ENCODE measurements at regions not wholly inside any gene's neighbourhood (a gene's known extent, or its start where the extent isn't known, plus 50 kb on each side); places are given as distances from the start of the nearest gene placed in this dataset.

DNA sequence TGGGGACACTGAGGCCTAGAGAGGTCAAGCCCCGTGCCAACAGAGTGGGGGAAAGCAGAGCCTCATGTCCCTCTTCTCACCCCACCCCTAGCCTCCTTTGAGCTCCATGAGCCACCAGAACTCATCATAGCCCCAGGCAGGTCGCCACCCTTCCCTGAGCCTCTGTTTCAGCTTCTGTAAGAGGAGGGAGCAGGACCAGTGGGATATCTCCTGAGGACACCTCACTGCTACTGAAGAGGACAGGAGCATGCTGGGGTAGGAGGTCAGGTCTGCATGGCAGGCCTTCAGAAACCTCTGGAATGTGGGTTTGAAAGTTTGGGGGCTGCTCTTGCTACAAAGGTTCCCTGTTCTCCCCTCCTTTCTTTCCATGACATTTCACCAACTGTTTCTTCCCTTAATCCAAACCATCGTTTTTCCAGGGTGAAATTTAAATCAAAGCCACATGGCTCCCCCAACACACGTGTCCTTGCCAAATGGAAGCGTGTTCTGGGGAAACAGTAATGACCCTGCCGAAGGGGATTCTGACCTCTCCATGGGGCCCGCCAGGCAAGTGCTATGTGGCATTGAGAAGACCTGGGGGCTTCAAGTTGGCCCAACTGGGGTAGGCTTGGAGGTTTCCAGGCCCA lies 88.1 kb upstream of the RUNX3 start:
- peaks cover 0 to 2% (median 0%) of the 10 kb centered on the region in 3 donors for H3K4me1 ChIP-seq (ENCODE audit: control insufficient read depth in 2 of 3, insufficient read depth in 2 of 3, low read depth in 1 of 3, low read length in 3 of 3)
- no peak for DNase-seq
- FAIRE-seq, result no peak
- H3K4me3 ChIP-seq (ENCODE audit: low read length in 3 of 3), result no peak overlapping the region
- TF ChIP-seq, protein P1, sequence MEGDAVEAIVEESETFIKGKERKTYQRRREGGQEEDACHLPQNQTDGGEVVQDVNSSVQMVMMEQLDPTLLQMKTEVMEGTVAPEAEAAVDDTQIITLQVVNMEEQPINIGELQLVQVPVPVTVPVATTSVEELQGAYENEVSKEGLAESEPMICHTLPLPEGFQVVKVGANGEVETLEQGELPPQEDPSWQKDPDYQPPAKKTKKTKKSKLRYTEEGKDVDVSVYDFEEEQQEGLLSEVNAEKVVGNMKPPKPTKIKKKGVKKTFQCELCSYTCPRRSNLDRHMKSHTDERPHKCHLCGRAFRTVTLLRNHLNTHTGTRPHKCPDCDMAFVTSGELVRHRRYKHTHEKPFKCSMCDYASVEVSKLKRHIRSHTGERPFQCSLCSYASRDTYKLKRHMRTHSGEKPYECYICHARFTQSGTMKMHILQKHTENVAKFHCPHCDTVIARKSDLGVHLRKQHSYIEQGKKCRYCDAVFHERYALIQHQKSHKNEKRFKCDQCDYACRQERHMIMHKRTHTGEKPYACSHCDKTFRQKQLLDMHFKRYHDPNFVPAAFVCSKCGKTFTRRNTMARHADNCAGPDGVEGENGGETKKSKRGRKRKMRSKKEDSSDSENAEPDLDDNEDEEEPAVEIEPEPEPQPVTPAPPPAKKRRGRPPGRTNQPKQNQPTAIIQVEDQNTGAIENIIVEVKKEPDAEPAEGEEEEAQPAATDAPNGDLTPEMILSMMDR (IDR thresholded peaks at IDR 0.05; ENCODE audit: borderline replicate concordance, extremely low read depth, insufficient read depth), result no peak
- no peaks in the 10 kb centered on the region for H3K36me3 ChIP-seq (ENCODE audit: control insufficient read depth in 2 of 3, insufficient read depth in 3 of 3, low read length in 3 of 3)
- no peak overlapping the region for H3K27ac ChIP-seq (ENCODE audit: low read depth in 2 of 2, low read length in 2 of 2)
- no peak overlapping the region for H3K9ac ChIP-seq (ENCODE audit: low read length in 3 of 3)
- H3K9me3 ChIP-seq (ENCODE audit: control insufficient read depth in 2 of 3, insufficient read depth in 1 of 3, low read length in 3 of 3), result no peaks in the 10 kb centered on the region
- H3K27me3 ChIP-seq (ENCODE audit: control insufficient read depth, insufficient read depth, low read length), result no peaks in the 10 kb centered on the region
- intact Hi-C loops (cut with DNase I), result no loop called here

DNA sequence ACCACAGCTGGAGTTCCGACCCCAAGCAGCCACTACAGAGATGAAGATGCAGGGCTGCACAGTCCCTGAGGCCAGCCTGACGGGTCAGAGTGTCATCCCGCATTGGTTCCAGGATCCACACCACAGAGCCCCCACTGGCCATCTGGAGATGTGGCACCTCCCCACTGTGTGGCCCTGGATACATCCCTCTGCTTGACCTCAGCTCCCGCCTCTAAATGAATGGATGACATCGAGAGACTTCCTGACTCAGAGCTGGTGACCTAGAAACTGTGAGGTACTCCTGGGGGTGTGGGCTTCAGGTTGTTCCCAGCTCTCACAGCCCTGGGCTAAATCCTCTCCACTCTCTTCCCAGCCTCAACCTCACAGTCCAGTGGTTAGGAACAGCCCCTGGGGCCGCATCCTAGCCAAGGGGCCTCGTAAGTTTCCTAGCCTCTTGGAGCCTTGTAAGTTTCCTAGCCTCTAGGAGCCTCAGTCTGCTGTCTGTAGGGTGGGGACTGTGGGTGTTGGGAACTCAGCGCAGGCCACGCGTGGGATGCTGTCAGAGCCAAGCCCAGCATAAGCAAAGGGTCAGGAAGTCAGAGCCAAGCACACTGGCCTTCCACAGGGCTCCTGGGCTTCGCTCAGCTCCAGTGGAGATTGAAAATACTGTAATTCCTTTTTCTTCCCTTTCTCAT lies 87.5 kb upstream of the RUNX3 start:
- FAIRE-seq, result no peak

DNA sequence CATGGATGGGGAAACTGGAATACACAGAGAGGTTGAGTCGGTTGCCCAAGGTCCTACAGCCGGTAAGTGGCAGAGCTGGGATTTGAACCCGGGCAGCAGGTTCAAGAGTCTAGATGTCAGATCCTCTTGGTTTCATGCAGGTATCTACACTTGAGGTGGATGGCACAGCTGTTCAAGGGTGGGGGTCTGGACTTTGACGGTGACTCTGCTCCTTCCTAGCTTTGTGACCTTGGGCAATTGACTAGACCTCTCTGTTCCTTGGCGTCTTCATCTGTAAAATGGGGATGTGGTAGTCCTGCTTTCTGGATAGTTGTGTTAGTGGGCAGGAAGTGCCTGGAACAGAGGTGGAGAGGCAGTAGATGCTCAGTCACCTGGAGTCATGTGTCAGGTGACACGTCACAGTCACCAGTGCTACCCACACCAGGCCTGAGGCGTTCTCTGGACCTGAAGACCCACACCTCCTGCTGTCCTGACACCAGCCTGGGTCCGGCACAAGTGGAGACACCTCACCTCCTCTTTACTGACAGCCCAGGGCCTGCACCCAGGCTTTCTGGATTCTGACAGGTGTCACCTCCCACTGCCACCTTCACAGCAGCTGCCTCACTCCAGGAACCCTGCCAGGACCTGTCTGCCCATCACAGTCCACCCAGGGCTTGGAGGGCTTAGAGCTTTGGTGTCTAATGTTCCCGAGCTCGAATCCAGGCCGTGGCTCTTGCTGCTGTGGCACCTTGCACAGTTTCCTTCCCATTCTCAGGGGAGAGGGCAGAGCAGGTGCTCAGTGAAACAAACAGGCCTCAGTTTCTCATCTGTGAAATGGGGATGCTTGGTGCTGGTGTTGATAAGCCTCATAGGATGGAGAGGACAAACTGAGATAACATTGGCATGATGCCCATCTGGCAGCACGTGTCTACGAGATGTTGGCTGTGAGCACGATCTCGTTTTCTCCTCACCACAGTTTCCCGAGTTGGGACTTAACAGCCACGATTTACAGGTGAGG lies 83.2 kb upstream of the RUNX3 start:
- Histone ChIP-seq H3K4me1 (ENCODE audit: control insufficient read depth in 2 of 3, insufficient read depth in 2 of 3, low read depth in 1 of 3, low read length in 3 of 3) (no peaks in the 10 kb centered on the region), H3K9ac (ENCODE audit: low read length in 3 of 3) (no peak overlapping the region), H3K36me3 (ENCODE audit: control insufficient read depth in 2 of 3, insufficient read depth in 3 of 3, low read length in 3 of 3) (no peaks in the 10 kb centered on the region), H3K27ac (ENCODE audit: low read depth in 2 of 2, low read length in 2 of 2) (no peak overlapping the region), H3K27me3 (ENCODE audit: control insufficient read depth, insufficient read depth, low read length) (no peaks in the 10 kb centered on the region), H3K4me3 (ENCODE audit: low read length in 3 of 3) (no peak overlapping the region), H3K9me3 (ENCODE audit: control insufficient read depth in 2 of 3, insufficient read depth in 1 of 3, low read length in 3 of 3) (no peaks in the 10 kb centered on the region)
- DNase-seq (no peak), FAIRE-seq (no peak)
- TF ChIP-seq, protein P1 (IDR thresholded peaks at IDR 0.05; ENCODE audit: borderline replicate concordance, extremely low read depth, insufficient read depth), result no peak
- intact Hi-C loops (cut with DNase I), result no loop called here

More for the DNA sequence above, 87.5 kb upstream of the RUNX3 start:
- no peaks in the 10 kb centered on the region for H3K36me3 ChIP-seq (ENCODE audit: control insufficient read depth in 2 of 3, insufficient read depth in 3 of 3, low read length in 3 of 3)
- no peak overlapping the region for H3K9ac ChIP-seq (ENCODE audit: low read length in 3 of 3)
- H3K27me3 ChIP-seq (ENCODE audit: control insufficient read depth, insufficient read depth, low read length), result no peaks in the 10 kb centered on the region
- intact Hi-C loops (cut with DNase I), result no loop called here
- TF ChIP-seq, protein P1 (IDR thresholded peaks at IDR 0.05; ENCODE audit: borderline replicate concordance, extremely low read depth, insufficient read depth), result no peak
- peak in 1 of 5 donors; percentile 29 for DNase-seq
- peaks cover 0 to 2% (median 0%) of the 10 kb centered on the region in 3 donors for H3K4me1 ChIP-seq (ENCODE audit: control insufficient read depth in 2 of 3, insufficient read depth in 2 of 3, low read depth in 1 of 3, low read length in 3 of 3)
- no peak overlapping the region for H3K4me3 ChIP-seq (ENCODE audit: low read length in 3 of 3)
- H3K27ac ChIP-seq (ENCODE audit: low read depth in 2 of 2, low read length in 2 of 2), result no peak overlapping the region
- H3K9me3 ChIP-seq (ENCODE audit: control insufficient read depth in 2 of 3, insufficient read depth in 1 of 3, low read length in 3 of 3), result no peaks in the 10 kb centered on the region
